ENCODE measurements at regions not wholly inside any gene's neighbourhood (a gene's known extent, or its start where the extent isn't known, plus 50 kb on each side); places are given as distances from the start of the nearest gene placed in this dataset.

DNA sequence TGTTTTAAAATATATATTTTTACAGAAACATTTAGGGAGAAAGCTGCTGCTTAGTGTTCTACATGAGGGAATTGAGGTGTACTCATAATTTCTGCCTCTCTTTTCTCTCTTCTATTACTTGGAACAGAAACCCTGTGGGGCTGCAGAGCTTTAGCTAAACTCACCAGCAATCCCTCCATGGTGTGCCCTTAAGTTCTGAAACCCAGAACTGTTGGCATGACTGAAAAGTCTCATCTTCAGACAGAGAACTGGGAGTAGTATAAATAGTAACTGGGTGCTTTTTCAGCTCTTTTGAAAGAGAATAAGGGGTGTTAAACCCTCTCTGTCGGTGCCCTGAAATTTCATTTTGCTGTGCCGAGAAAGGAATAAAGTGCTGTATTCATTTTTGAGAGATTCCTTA lies 294.9 kb upstream of the BOD1L1 start:
- TF ChIP-seq, protein P1, sequence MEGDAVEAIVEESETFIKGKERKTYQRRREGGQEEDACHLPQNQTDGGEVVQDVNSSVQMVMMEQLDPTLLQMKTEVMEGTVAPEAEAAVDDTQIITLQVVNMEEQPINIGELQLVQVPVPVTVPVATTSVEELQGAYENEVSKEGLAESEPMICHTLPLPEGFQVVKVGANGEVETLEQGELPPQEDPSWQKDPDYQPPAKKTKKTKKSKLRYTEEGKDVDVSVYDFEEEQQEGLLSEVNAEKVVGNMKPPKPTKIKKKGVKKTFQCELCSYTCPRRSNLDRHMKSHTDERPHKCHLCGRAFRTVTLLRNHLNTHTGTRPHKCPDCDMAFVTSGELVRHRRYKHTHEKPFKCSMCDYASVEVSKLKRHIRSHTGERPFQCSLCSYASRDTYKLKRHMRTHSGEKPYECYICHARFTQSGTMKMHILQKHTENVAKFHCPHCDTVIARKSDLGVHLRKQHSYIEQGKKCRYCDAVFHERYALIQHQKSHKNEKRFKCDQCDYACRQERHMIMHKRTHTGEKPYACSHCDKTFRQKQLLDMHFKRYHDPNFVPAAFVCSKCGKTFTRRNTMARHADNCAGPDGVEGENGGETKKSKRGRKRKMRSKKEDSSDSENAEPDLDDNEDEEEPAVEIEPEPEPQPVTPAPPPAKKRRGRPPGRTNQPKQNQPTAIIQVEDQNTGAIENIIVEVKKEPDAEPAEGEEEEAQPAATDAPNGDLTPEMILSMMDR (IDR thresholded peaks at IDR 0.05) = no peak
- TF ChIP-seq POLR2AphosphoS5 (IDR thresholded peaks at IDR 0.05) = no peak
